ENCODE measurements at regions not wholly inside any gene's neighbourhood (a gene's known extent, or its start where the extent isn't known, plus 50 kb on each side); places are given as distances from the start of the nearest gene placed in this dataset.
A peak's percentile ranks its signal among the peaks of the same experiment; 100 is the strongest.

- TF ChIP-seq ZBTB4 (CRISPR knock-in tag; IDR thresholded peaks at IDR 0.05; ENCODE audit: borderline replicate concordance) (no peak), ZNF33A (CRISPR knock-in tag; IDR thresholded peaks at IDR 0.05; ENCODE audit: borderline replicate concordance) (no peak), ZNF3 (CRISPR knock-in tag; IDR thresholded peaks at IDR 0.05) (peak; percentile 92), RARG (CRISPR knock-in tag; IDR thresholded peaks at IDR 0.05; ENCODE audit: low read depth) (no peak), THAP7 (CRISPR knock-in tag; IDR thresholded peaks at IDR 0.05) (no peak)
Measured at GRCh38 chr10:117488004-117488403, 54.5 kb upstream of the EMX2 start (continued).

GRCh38 chr10:117486606-117487005, 55.9 kb upstream of the EMX2 start:
- 97% methylated on average over 4 of the region's 4 CpGs for WGBS (ENCODE audit: low lambda C conversion rate)
- no peak for FAIRE-seq
- ChIA-PET CTCF (ENCODE audit: low intra/inter-chr PET ratio, low total read pairs) (no interaction called here), POLR2A (no interaction called here)
- Histone ChIP-seq H3K4me3 (replicated peaks in 1 of 3; ENCODE audit: insufficient read depth in 1 of 3, low read depth in 2 of 3, low read length in 3 of 3) (no peak overlapping the region), H3K27me3 (ENCODE audit: control insufficient read depth in 1 of 2, insufficient read depth in 2 of 2, low read length in 2 of 2) (peaks cover 0 to 3% of the 10 kb centered on the region in 2 experiments; a peak in 2 of 5 replicates), H2AFZ (ENCODE audit: low read length) (no peak overlapping the region), H3K9me3 (ENCODE audit: low read length) (no peaks in the 10 kb centered on the region), H3K36me3 (replicated peaks in 1 of 2; ENCODE audit: control insufficient read depth in 1 of 2, insufficient read depth in 2 of 2, low read length in 2 of 2) (no peaks in the 10 kb centered on the region), H3K4me2 (ENCODE audit: low read depth, low read length) (no peak overlapping the region), H3K79me2 (ENCODE audit: insufficient read depth, low read length) (no peaks in the 10 kb centered on the region), H4K20me1 (ENCODE audit: insufficient read depth, low read length) (no peaks in the 10 kb centered on the region), H3K27ac (ENCODE audit: extremely low read length, insufficient read depth, low read length) (no peak overlapping the region), H3K9ac (ENCODE audit: insufficient read depth, low read depth, low read length) (no peak overlapping the region), H3K4me1 (ENCODE audit: insufficient read depth, low read length) (peaks cover 30% of the 10 kb centered on the region)
- no peak for DNase-seq (ENCODE audit: low spot score)
- intact Hi-C loops (cut with micrococcal nuclease; ENCODE audit: unreplicated experiment) = no loop called here
- in situ Hi-C loops (cut with HindIII; ENCODE audit: extremely low pct_ligation_motif_present, low pct_unique_long_range_greater_than_20kb) = loop anchor here (25.0 kb wide), 1 partner anchor 951 kb away; no protein-coding TSS in a partner anchor
- no peak for ATAC-seq
- BruUV-seq (replicated peaks) = no TSS peak
- TF ChIP-seq ZBTB46 (CRISPR knock-in tag; IDR thresholded peaks at IDR 0.05; ENCODE audit: borderline replicate concordance) (no peak), MXI1 (IDR thresholded peaks at IDR 0.05; ENCODE audit: borderline replicate concordance, low read depth, low read length) (no peak), ZBTB34 (CRISPR knock-in tag; IDR thresholded peaks at IDR 0.05) (no peak), ZNF468 (CRISPR knock-in tag; IDR thresholded peaks at IDR 0.05) (no peak), SP4 (CRISPR knock-in tag; IDR thresholded peaks at IDR 0.05) (no peak), ZNF773 (CRISPR knock-in tag; IDR thresholded peaks at IDR 0.05; ENCODE audit: borderline replicate concordance) (no peak), ZNF460 (CRISPR knock-in tag; IDR thresholded peaks at IDR 0.05; ENCODE audit: borderline replicate concordance) (no peak), HINFP (CRISPR knock-in tag; IDR thresholded peaks at IDR 0.05; ENCODE audit: low read depth) (no peak), AGO2 (optimal IDR thresholded peaks at IDR 0.05; ENCODE audit: low read depth, low read length) (no peak), SNAPC5 (CRISPR knock-in tag; IDR thresholded peaks at IDR 0.05; ENCODE audit: borderline replicate concordance) (no peak)

Data from HepG2 (cell line).